ENCODE measurements at regions not wholly inside any gene's neighbourhood (a gene's known extent, or its start where the extent isn't known, plus 50 kb on each side); places are given as distances from the start of the nearest gene placed in this dataset.
A peak's percentile ranks its signal among the peaks of the same experiment; 100 is the strongest.
"Not testable (repeated sequence)": the region's sequence is repeated elsewhere in the genome, so short reads cannot be mapped to it uniquely, and the experiment has no call there.

GRCh38 chr1:178606839-178607238, 93.9 kb downstream of the TEX35 start:
- DNase-seq (ENCODE audit: low spot score) (no peak), FAIRE-seq (no peak)

GRCh38 chr1:178607718-178608408, 95.0 kb downstream of the TEX35 start:
- DNase-seq (ENCODE audit: low spot score) = no peak
- no peak for FAIRE-seq

GRCh38 chr1:178609015-178609414, 96.1 kb downstream of the TEX35 start:
- DNase-seq (ENCODE audit: low spot score) (no peak), FAIRE-seq (no peak)

GRCh38 chr1:178610690-178611410, 97.9 kb downstream of the TEX35 start:
- not testable (repeated sequence) for DNase-seq (ENCODE audit: low spot score); FAIRE-seq

- DNase-seq (ENCODE audit: low spot score) = no peak
- FAIRE-seq = no peak
Measured at GRCh38 chr1:178612261-178612660, 99.4 kb downstream of the TEX35 start.

GRCh38 chr1:178613271-178613945, 100.5 kb downstream of the TEX35 start:
- FAIRE-seq (no peak), DNase-seq (ENCODE audit: low spot score) (no peak)

GRCh38 chr1:178614286-178614685, 101.4 kb downstream of the TEX35 start:
- no peak for FAIRE-seq
- no peak for DNase-seq (ENCODE audit: low spot score)

GRCh38 chr1:178619042-178619927, 105.8 kb upstream of the RALGPS2 start:
- DNase-seq (ENCODE audit: low spot score) = no peak
- no peak for FAIRE-seq

- no peak for FAIRE-seq
- DNase-seq (ENCODE audit: low spot score) = no peak
Measured at GRCh38 chr1:178620584-178621475, 104.2 kb upstream of the RALGPS2 start.

GRCh38 chr1:178621822-178622221, 103.2 kb upstream of the RALGPS2 start:
- DNase-seq (ENCODE audit: low spot score) (no peak), FAIRE-seq (no peak)

GRCh38 chr1:178625695-178626094, 99.3 kb upstream of the RALGPS2 start:
- no peak for DNase-seq (ENCODE audit: low spot score)
- no peak for FAIRE-seq

- DNase-seq (ENCODE audit: low spot score) (no peak), FAIRE-seq (no peak)
Measured at GRCh38 chr1:178627037-178627436, 98.0 kb upstream of the RALGPS2 start.

GRCh38 chr1:178628637-178629251, 96.3 kb upstream of the RALGPS2 start:
- DNase-seq (ENCODE audit: low spot score) = no peak
- FAIRE-seq = no peak

GRCh38 chr1:178629252-178630154, 95.5 kb upstream of the RALGPS2 start:
- FAIRE-seq (no peak), DNase-seq (ENCODE audit: low spot score) (no peak)

- FAIRE-seq (no peak), DNase-seq (ENCODE audit: low spot score) (no peak)
Measured at GRCh38 chr1:178630417-178630816, 94.6 kb upstream of the RALGPS2 start.

GRCh38 chr1:178632653-178633052, 92.4 kb upstream of the RALGPS2 start:
- no peak for FAIRE-seq

GRCh38 chr1:178633056-178633455, 92.0 kb upstream of the RALGPS2 start:
- DNase-seq (ENCODE audit: low spot score) (peak; percentile 41), FAIRE-seq (no peak)

More at GRCh38 chr1:178632653-178633052, 92.4 kb upstream of the RALGPS2 start:
- peak; percentile 31 for DNase-seq (ENCODE audit: low spot score)

GRCh38 chr1:178634445-178634844, 90.6 kb upstream of the RALGPS2 start:
- DNase-seq (ENCODE audit: low spot score) (no peak), FAIRE-seq (no peak)

- no peak for FAIRE-seq
Measured at GRCh38 chr1:178637841-178638240, 87.2 kb upstream of the RALGPS2 start.

More at GRCh38 chr1:178637841-178638240, 87.2 kb upstream of the RALGPS2 start:
- no peak for DNase-seq (ENCODE audit: low spot score)

Data from urothelium cell line (cell line).